Breast epithelium (tissue), 3 donors: ENCODE measurements at regions not wholly inside any gene's neighbourhood (a gene's known extent, or its start where the extent isn't known, plus 50 kb on each side); places are given as distances from the start of the nearest gene placed in this dataset.

ENCODE experiments used
- CTCF ChIP-seq, 3 donors: fragments of 450-650 bp; IDR thresholded peaks; one replicate each; pipeline ENCODE4 v1.5.1; 2016 to 2017; ENCODE audit warnings: antibody characterized with exemption in 3 of 3, mild to moderate bottlenecking in 3 of 3, moderate library complexity in 3 of 3
- POLR2A ChIP-seq: fragments of 450-650 bp; IDR thresholded peaks from one replicate; pipeline ENCODE4 v1.6.1; 2016; ENCODE audit warnings: antibody characterized with exemption, mild to moderate bottlenecking, moderate library complexity
- POLR2AphosphoS5 ChIP-seq, 3 donors: sonication (generic); formaldehyde crosslinking; IDR thresholded peaks; one replicate each; pipeline ENCODE4 v1.6.1; 2017; ENCODE audit warnings: antibody characterized with exemption in 3 of 3

GRCh38 chr19:31173991-31174390 is 175.2 kb downstream of the TSHZ3 start:
- TF ChIP-seq CTCF (IDR thresholded peaks at IDR 0.05) (no peak), POLR2A (no peak), POLR2AphosphoS5 (IDR thresholded peaks at IDR 0.05) (no peak)
